Ascending aorta (tissue), 2 donors: ENCODE measurements at regions not wholly inside any gene's neighbourhood (a gene's known extent, or its start where the extent isn't known, plus 50 kb on each side); places are given as distances from the start of the nearest gene placed in this dataset.
"Not testable (repeated sequence)": the region's sequence is repeated elsewhere in the genome, so short reads cannot be mapped to it uniquely, and the experiment has no call there.

Experiments used
- DNase-seq, 2 donors: peaks; one replicate each; pipeline ENCODE4 v3.0.0-alpha.2; 2019; ENCODE audit warnings: low spot score in 2 of 2
- H3K27ac ChIP-seq, 2 donors: fragments of 200-600 bp; sonication (generic); one replicate each; pipeline ENCODE4 v1.5.1; 2016 to 2017; ENCODE audit warnings: mild to moderate bottlenecking in 1 of 2
- H3K27me3 ChIP-seq: fragments of 200-600 bp; sonication (generic); one replicate; pipeline ENCODE4 v1.5.1; 2017
- H3K36me3 ChIP-seq, 2 donors: fragments of 200-600 bp; sonication (generic); one replicate each; pipeline ENCODE4 v1.5.1; 2016
- H3K4me1 ChIP-seq, 2 donors: fragments of 200-600 bp; sonication (generic); one replicate each; pipeline ENCODE4 v1.5.1; 2016 to 2017; ENCODE audit warnings: mild to moderate bottlenecking in 1 of 2
- H3K4me3 ChIP-seq, 2 donors: fragments of 200-600 bp; sonication (generic); one replicate each; pipeline ENCODE4 v1.5.1; 2016 to 2017; ENCODE audit warnings: mild to moderate bottlenecking in 1 of 2
- H3K9me3 ChIP-seq, 2 donors: fragments of 200-600 bp; sonication (generic); one replicate each; pipeline ENCODE4 v1.5.1; 2016
- CTCF ChIP-seq, 3 experiments: fragments of 200-600 bp in 2 of 3; fragments of 450-650 bp in 1 of 3; sonication (generic) in 2 of 3; IDR thresholded peaks; one replicate each; pipeline ENCODE4 v1.5.1; 2016 to 2019; ENCODE audit warnings: antibody characterized with exemption in 3 of 3, mild to moderate bottlenecking in 1 of 3, moderate library complexity in 1 of 3
- intact Hi-C: fragments of 100-400 bp; cut with DNase I; formaldehyde crosslinking; loops from one replicate; pipeline ENCODE4 v1.15.1; 2023

- Histone ChIP-seq H3K36me3 (no peaks in the 10 kb centered on the region), H3K27me3 (no peaks in the 10 kb centered on the region), H3K27ac (no peak overlapping the region), H3K9me3 (no peaks in the 10 kb centered on the region), H3K4me1 (no peaks in the 10 kb centered on the region), H3K4me3 (no peak overlapping the region)
- TF ChIP-seq CTCF (IDR thresholded peaks at IDR 0.05) = no peak
- no peak for DNase-seq
- intact Hi-C loops = no loop called here
Observed at GRCh38 chr6:11450037-11450436, 87.5 kb upstream of the TMEM170B start.

- Histone ChIP-seq H3K4me1 (no peaks in the 10 kb centered on the region), H3K9me3 (no peaks in the 10 kb centered on the region), H3K27me3 (no peaks in the 10 kb centered on the region), H3K27ac (no peak overlapping the region), H3K36me3 (no peaks in the 10 kb centered on the region), H3K4me3 (no peak overlapping the region)
- DNase-seq = no peak
- no peak for TF ChIP-seq CTCF (IDR thresholded peaks at IDR 0.05)
- intact Hi-C loops = no loop called here
Observed at GRCh38 chr6:11449408-11449807, 88.1 kb upstream of the TMEM170B start.

GRCh38 chr6:11448038-11448437 lies 89.5 kb upstream of the TMEM170B start:
- Histone ChIP-seq H3K4me3 (no peak overlapping the region), H3K36me3 (no peaks in the 10 kb centered on the region), H3K4me1 (no peaks in the 10 kb centered on the region), H3K9me3 (no peaks in the 10 kb centered on the region), H3K27ac (no peak overlapping the region), H3K27me3 (no peaks in the 10 kb centered on the region)
- DNase-seq = no peak
- TF ChIP-seq CTCF (IDR thresholded peaks at IDR 0.05) = no peak
- intact Hi-C loops = no loop called here

DNA sequence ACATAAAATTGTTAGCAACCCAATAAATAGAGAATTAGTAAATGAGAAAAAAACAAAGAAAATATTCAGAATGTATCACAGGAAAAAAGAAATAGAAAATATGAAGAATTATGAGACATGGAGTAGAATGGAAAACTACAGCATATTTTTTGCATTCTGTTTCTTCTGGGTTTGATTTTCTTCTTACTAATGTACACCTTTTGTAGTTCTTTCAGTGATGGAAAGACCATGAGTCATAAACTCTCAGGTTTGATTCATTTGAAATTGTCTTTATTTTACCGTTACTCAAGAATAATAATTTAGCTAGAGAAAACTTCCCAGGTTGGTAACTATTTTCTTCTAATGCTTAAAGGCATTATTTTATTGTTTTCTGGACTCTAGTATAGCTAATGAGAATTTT lies 90.3 kb upstream of the TMEM170B start:
- intact Hi-C loops = no loop called here
- H3K27ac ChIP-seq = no peak overlapping the region
- no peak overlapping the region for H3K4me3 ChIP-seq
- H3K4me1 ChIP-seq = no peaks in the 10 kb centered on the region
- H3K36me3 ChIP-seq = no peaks in the 10 kb centered on the region
- no peak for TF ChIP-seq CTCF (IDR thresholded peaks at IDR 0.05)
- DNase-seq = no peak
- no peaks in the 10 kb centered on the region for H3K9me3 ChIP-seq
- H3K27me3 ChIP-seq = no peaks in the 10 kb centered on the region

DNA sequence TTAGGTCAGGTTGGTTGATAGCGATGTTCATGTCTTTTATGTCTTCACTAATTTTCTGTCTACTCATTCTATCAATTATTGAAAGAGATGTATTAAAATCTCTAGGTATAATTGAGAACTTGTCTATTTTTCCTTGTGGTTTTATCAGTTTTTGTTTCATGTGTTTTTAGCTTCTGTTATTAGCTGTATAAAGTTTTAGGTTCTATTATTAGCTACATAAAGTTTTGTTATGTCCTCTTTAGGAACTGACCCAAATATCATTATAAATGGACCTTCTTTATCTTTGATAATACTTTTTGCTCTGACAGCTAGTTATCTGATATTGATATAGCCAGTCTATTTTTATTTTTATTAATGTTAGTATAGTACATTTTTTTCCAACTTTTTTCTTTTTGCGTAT lies 92.4 kb upstream of the TMEM170B start:
- H3K27ac ChIP-seq = no peak overlapping the region
- no peak for TF ChIP-seq CTCF (IDR thresholded peaks at IDR 0.05)
- H3K9me3 ChIP-seq = no peaks in the 10 kb centered on the region
- DNase-seq = no peak
- H3K4me1 ChIP-seq = no peaks in the 10 kb centered on the region
- no peak overlapping the region for H3K4me3 ChIP-seq
- H3K27me3 ChIP-seq = no peaks in the 10 kb centered on the region
- no peaks in the 10 kb centered on the region for H3K36me3 ChIP-seq
- intact Hi-C loops = no loop called here

DNA sequence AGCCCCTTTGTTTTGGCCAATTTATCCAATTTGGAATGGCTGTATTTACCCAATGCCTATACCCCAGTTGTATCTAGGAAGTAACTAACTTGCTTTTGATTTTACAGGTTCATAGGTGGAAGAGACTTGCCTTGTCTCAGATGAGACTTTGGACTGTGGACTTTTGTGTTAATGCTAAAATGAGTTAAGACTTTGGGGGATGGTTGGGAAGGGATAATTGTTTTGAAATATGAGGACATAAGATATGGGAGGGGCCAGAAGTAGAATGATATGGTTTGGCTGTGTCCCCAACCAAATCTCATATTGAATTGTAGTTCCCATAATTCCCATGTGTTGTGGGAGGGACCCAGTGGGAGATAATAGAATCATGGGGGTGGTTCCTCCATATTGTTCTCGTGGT lies 94.4 kb upstream of the TMEM170B start:
- H3K4me1 ChIP-seq, H3K9me3 ChIP-seq, intact Hi-C loops, H3K4me3 ChIP-seq, DNase-seq, H3K27ac ChIP-seq, H3K27me3 ChIP-seq, H3K36me3 ChIP-seq: not testable (repeated sequence)
